HEK293T (cell line): ENCODE measurements at regions not wholly inside any gene's neighbourhood (a gene's known extent, or its start where the extent isn't known, plus 50 kb on each side); places are given as distances from the start of the nearest gene placed in this dataset.

Source experiments
- BHLHE40 ChIP-seq: fragments of 450-650 bp; IDR thresholded peaks from 2 replicates; pipeline ENCODE4 v1.6.1; 2016; ENCODE audit warnings: mild to moderate bottlenecking, moderate library complexity, borderline replicate concordance
- CTBP1 ChIP-seq: fragments of 450-650 bp; IDR thresholded peaks from 2 replicates; pipeline ENCODE4 v1.6.1; 2016; ENCODE audit warnings: borderline replicate concordance
- ELF4 ChIP-seq: fragments of 450-650 bp; IDR thresholded peaks from 2 replicates; pipeline ENCODE4 v1.6.1; 2017; ENCODE audit warnings: antibody characterized with exemption
- FOXK2 ChIP-seq: fragments of 450-650 bp; IDR thresholded peaks from 2 replicates; pipeline ENCODE4 v1.6.1; 2016; ENCODE audit warnings: mild to moderate bottlenecking
- FOXM1 ChIP-seq: fragments of 450-650 bp; IDR thresholded peaks from 2 replicates; pipeline ENCODE4 v1.6.1; 2017; ENCODE audit warnings: mild to moderate bottlenecking, borderline replicate concordance
- HDGF ChIP-seq: fragments of 450-650 bp; IDR thresholded peaks from 2 replicates; pipeline ENCODE4 v1.6.1; 2017; ENCODE audit warnings: antibody characterized with exemption, borderline replicate concordance
- L3MBTL2 ChIP-seq: fragments of 450-650 bp; conservative IDR thresholded peaks from 2 replicates; pipeline ENCODE4 v1.6.1; 2016; ENCODE audit warnings: mild to moderate bottlenecking
- LEF1 ChIP-seq: fragments of 450-650 bp; IDR thresholded peaks from 2 replicates; pipeline ENCODE4 v1.6.1; 2017; ENCODE audit warnings: mild to moderate bottlenecking, borderline replicate concordance
- NFRKB ChIP-seq: fragments of 450-650 bp; IDR thresholded peaks from 2 replicates; pipeline ENCODE4 v1.6.1; 2016; ENCODE audit warnings: mild to moderate bottlenecking, moderate library complexity
- SP1 ChIP-seq: fragments of 450-650 bp; IDR thresholded peaks from 2 replicates; pipeline ENCODE4 v1.6.1; 2017
- SUZ12 ChIP-seq: fragments of 450-650 bp; IDR thresholded peaks from 2 replicates; pipeline ENCODE4 v1.6.1; 2016; ENCODE audit warnings: mild to moderate bottlenecking
- TARDBP ChIP-seq: fragments of 450-650 bp; IDR thresholded peaks from 2 replicates; pipeline ENCODE4 v1.6.1; 2016
- ZNF384 ChIP-seq: fragments of 450-650 bp; IDR thresholded peaks from 2 replicates; pipeline ENCODE4 v1.6.1; 2016

- TF ChIP-seq FOXM1 (no peak), NFRKB (no peak), ZNF384 (no peak), HDGF (no peak), BHLHE40 (no peak), FOXK2 (no peak), SUZ12 (no peak), SP1 (no peak), CTBP1 (no peak), L3MBTL2 (no peak), TARDBP (no peak), ELF4 (no peak), LEF1 (no peak)
Observed at GRCh38 chr16:9681508-9681907, 500.7 kb downstream of the GRIN2A start.
